H1 (cell line): ENCODE measurements at regions not wholly inside any gene's neighbourhood (a gene's known extent, or its start where the extent isn't known, plus 50 kb on each side); places are given as distances from the start of the nearest gene placed in this dataset.
A peak's percentile ranks its signal among the peaks of the same experiment; 100 is the strongest.

Experiments
- CTCF ChIA-PET: fragments of 300-600 bp; sonication (Branson Sonifier 250); formaldehyde crosslinking; loops from one replicate; lab custom pipeline; 2021; ENCODE audit not compliant: partially characterized antibody; lab: Charles Lee
- POLR2A ChIA-PET: fragments of 300-600 bp; sonication (Branson Sonifier 250); formaldehyde crosslinking; loops from one replicate; lab custom pipeline; 2021; ENCODE audit warnings: inconsistent platforms; ENCODE audit not compliant: partially characterized antibody; lab: Charles Lee
- DNase-seq, 2 experiments: peaks; one replicate each; pipeline versions ENCODE4 v3.0.0 to v3.0.0-alpha.2; 2010 to 2022; ENCODE audit warnings: low spot score in 2 of 2, low read depth in 1 of 2, mixed read lengths in 1 of 2
- FAIRE-seq: peaks from 2 replicates; lab custom pipeline; 2011; peaks lifted over from hg19 to GRCh38; lab: Jason Lieb, UNC
- H2AFZ ChIP-seq: 2 replicates; pipeline ENCODE4 v1.8.1; 2012; ENCODE audit warnings: low read length, inconsistent platforms
- H2AK5ac ChIP-seq: 2 replicates; pipeline ENCODE4 v1.6.1; 2013; ENCODE audit warnings: low read depth, low read length
- H2BK120ac ChIP-seq: replicated peaks from 2 replicates; pipeline ENCODE3; 2013; ENCODE audit warnings: low read depth, low read length, inconsistent platforms
- H2BK12ac ChIP-seq: 2 replicates; pipeline ENCODE4 v1.6.1; 2013; ENCODE audit warnings: low read depth, low read length
- H2BK15ac ChIP-seq: 2 replicates; pipeline ENCODE4 v1.6.1; 2013; ENCODE audit warnings: low read length
- H2BK20ac ChIP-seq: 2 replicates; pipeline ENCODE4 v1.6.1; 2013; ENCODE audit warnings: low read length
- H2BK5ac ChIP-seq: 2 replicates; pipeline ENCODE4 v1.6.1; 2013; ENCODE audit warnings: low read depth, low read length
- H3K14ac ChIP-seq: 2 replicates; pipeline ENCODE4 v1.6.1; 2013; ENCODE audit warnings: inconsistent platforms; ENCODE audit not compliant: insufficient read length
- H3K18ac ChIP-seq: 2 replicates; pipeline ENCODE4 v1.6.1; 2013; ENCODE audit warnings: low read length; ENCODE audit errors: extremely low read depth
- H3K23ac ChIP-seq: 2 replicates; pipeline ENCODE4 v1.6.1; 2013; ENCODE audit warnings: inconsistent platforms; ENCODE audit not compliant: insufficient read length
- H3K23me2 ChIP-seq: 2 replicates; pipeline ENCODE4 v1.6.1; 2013; ENCODE audit warnings: low read depth, low read length
- H3K27ac ChIP-seq: 2 replicates; pipeline ENCODE4 v1.6.1; 2011; ENCODE audit warnings: low read depth, low read length, inconsistent platforms
- H3K27me3 ChIP-seq, 4 experiments: replicated peaks in 1 of 4; 1 replicate in 1 of 4; 2 replicates in 3 of 4; pipeline versions ENCODE4 v1.6.1 to v1.8.1; 2011 to 2013; ENCODE audit warnings: low read length in 3 of 4, mild to moderate bottlenecking in 3 of 4, inconsistent platforms in 2 of 4, mixed read lengths in 2 of 4, moderate library complexity in 1 of 4; ENCODE audit not compliant: control insufficient read depth in 3 of 4, insufficient read depth in 3 of 4; ENCODE audit errors: extremely low read depth in 1 of 4
- H3K36me3 ChIP-seq, 4 experiments: 2 replicates each; pipeline versions ENCODE4 v1.6.1 to v1.8.1; 2011 to 2013; ENCODE audit warnings: mild to moderate bottlenecking in 4 of 4, low read length in 3 of 4, moderate library complexity in 2 of 4, control low read depth in 1 of 4, inconsistent platforms in 1 of 4; ENCODE audit not compliant: insufficient read depth in 4 of 4, control insufficient read depth in 2 of 4
- H3K4ac ChIP-seq: replicated peaks from 2 replicates; pipeline ENCODE3; 2013; ENCODE audit warnings: low read length, low read depth, mixed read lengths, inconsistent platforms; ENCODE audit not compliant: insufficient read length
- H3K4me1 ChIP-seq, 4 experiments: replicated peaks in 1 of 4; 1 replicate in 1 of 4; 2 replicates in 3 of 4; pipeline versions ENCODE4 v1.6.1 to v1.8.1; 2011 to 2013; ENCODE audit warnings: low read length in 3 of 4, inconsistent platforms in 2 of 4, mixed read lengths in 1 of 4; ENCODE audit not compliant: insufficient read depth in 4 of 4, control insufficient read depth in 3 of 4
- H3K4me2 ChIP-seq, 2 experiments: 2 replicates each; pipeline versions ENCODE4 v1.6.1 to v1.8.1; 2011 to 2013; ENCODE audit warnings: low read depth in 2 of 2, low read length in 2 of 2, control low read depth in 1 of 2, inconsistent platforms in 1 of 2, mild to moderate bottlenecking in 1 of 2; ENCODE audit not compliant: insufficient read depth in 1 of 2
- H3K4me3 ChIP-seq, 4 experiments: fragments of 200-600, 300-600 bp in 1 of 4; sonication (generic), shearing (Covaris generic), sonication (Bioruptor Twin) in 1 of 4; 2 replicates each; pipeline versions ENCODE4 v1.5.1 to v1.8.1; 2011 to 2016; ENCODE audit warnings: low read length in 4 of 4, low read depth in 3 of 4, control low read depth in 2 of 4, inconsistent platforms in 2 of 4, mild to moderate bottlenecking in 2 of 4, mixed read lengths in 1 of 4, moderate library complexity in 1 of 4; ENCODE audit not compliant: insufficient read depth in 2 of 4; ENCODE audit errors: extremely low read depth in 1 of 4
- H3K56ac ChIP-seq: replicated peaks from 2 replicates; pipeline ENCODE3; 2013; ENCODE audit warnings: low read depth, mild to moderate bottlenecking, mixed read lengths, low read length, inconsistent platforms; ENCODE audit not compliant: insufficient read length
- H3K79me1 ChIP-seq: 2 replicates; pipeline ENCODE4 v1.6.1; 2013; ENCODE audit warnings: low read depth, low read length, control low read depth
- H3K79me2 ChIP-seq, 2 experiments: 2 replicates each; pipeline versions ENCODE4 v1.6.1 to v1.8.1; 2012 to 2013; ENCODE audit warnings: low read length in 2 of 2, mild to moderate bottlenecking in 2 of 2, inconsistent platforms in 1 of 2; ENCODE audit not compliant: insufficient read depth in 2 of 2, control insufficient read depth in 1 of 2
- H3K9ac ChIP-seq, 4 experiments: replicated peaks in 1 of 4; 1 replicate in 1 of 4; 2 replicates in 3 of 4; pipeline versions ENCODE4 v1.6.1 to v1.8.1; 2011 to 2013; ENCODE audit warnings: low read depth in 3 of 4, low read length in 3 of 4, control low read depth in 2 of 4, mild to moderate bottlenecking in 2 of 4, moderate library complexity in 2 of 4, inconsistent platforms in 1 of 4; ENCODE audit errors: extremely low read depth in 1 of 4
- H3K9me3 ChIP-seq, 2 experiments: 2 replicates each; pipeline versions ENCODE4 v1.6.1 to v1.8.1; 2012 to 2013; ENCODE audit warnings: mild to moderate bottlenecking in 2 of 2, moderate library complexity in 2 of 2, control low read depth in 1 of 2, inconsistent platforms in 1 of 2, low read depth in 1 of 2, low read length in 1 of 2, mixed read lengths in 1 of 2; ENCODE audit not compliant: insufficient read depth in 2 of 2
- H4K20me1 ChIP-seq, 2 experiments: replicated peaks in 1 of 2; 2 replicates each; pipeline versions ENCODE3 to v1.8.1; 2011 to 2013; ENCODE audit warnings: inconsistent platforms in 2 of 2, low read length in 2 of 2, mild to moderate bottlenecking in 1 of 2; ENCODE audit not compliant: insufficient read depth in 2 of 2, control insufficient read depth in 1 of 2
- H4K5ac ChIP-seq: 2 replicates; pipeline ENCODE4 v1.6.1; 2013; ENCODE audit warnings: low read length, low read depth, mixed read lengths, inconsistent platforms; ENCODE audit not compliant: insufficient read length
- H4K8ac ChIP-seq: 2 replicates; pipeline ENCODE4 v1.8.0; 2013; ENCODE audit warnings: mild to moderate bottlenecking, moderate library complexity, low read length, inconsistent platforms; ENCODE audit not compliant: insufficient read depth; ENCODE audit errors: extremely low read depth
- H4K91ac ChIP-seq: replicated peaks from 2 replicates; pipeline ENCODE3; 2013; ENCODE audit warnings: low read length, mixed read lengths, inconsistent platforms; ENCODE audit not compliant: insufficient read length
- EZH2 ChIP-seq: fragments of 200-600 bp; sonication (generic); IDR thresholded peaks from 2 replicates; pipeline ENCODE4 v1.7.1; 2012; ENCODE audit warnings: low read depth, mild to moderate bottlenecking, moderate library complexity, low read length, inconsistent platforms; ENCODE audit not compliant: severe bottlenecking
- JUND ChIP-seq: IDR thresholded peaks from 2 replicates; pipeline ENCODE4 v1.6.1; 2011; ENCODE audit warnings: mild to moderate bottlenecking, improper control_type of control experiment, low read length
- WGBS, 2 experiments: shearing (Covaris generic) in 1 of 2; methylation state at CpG; one replicate each; pipeline versions ENCODE4 v1.1.6 to v1.1.7; 2013 to 2015; ENCODE audit warnings: low lambda C conversion rate in 2 of 2, mixed read lengths in 2 of 2, inconsistent platforms in 1 of 2, low coverage in 1 of 2, missing lambda C conversion rate in 1 of 2; ENCODE audit not compliant: insufficient replicate concordance in 2 of 2, insufficient coverage in 1 of 2, insufficient read length in 1 of 2; ENCODE audit errors: extremely low coverage in 1 of 2, missing lambda C conversion rate in 1 of 2; 5-methylcytosine and 5-hydroxymethylcytosine counted together

GRCh38 chr6:5854899-5855298 is 151.8 kb downstream of the NRN1 start:
- Histone ChIP-seq H3K9me3 (no peaks in the 10 kb centered on the region), H2BK120ac (no peak overlapping the region), H2AK5ac (no peak overlapping the region), H4K8ac (no peak overlapping the region), H2BK20ac (no peak overlapping the region), H3K36me3 (no peaks in the 10 kb centered on the region), H3K27ac (no peak overlapping the region), H3K14ac (no peak overlapping the region), H2BK5ac (no peak overlapping the region), H3K79me1 (no peaks in the 10 kb centered on the region), H2BK15ac (no peak overlapping the region), H4K91ac (no peak overlapping the region), H4K20me1 (peaks cover 0 to under 1% of the 10 kb centered on the region in 2 experiments), H3K4ac (no peak overlapping the region), H3K4me3 (no peak overlapping the region), H3K23ac (no peak overlapping the region), H4K5ac (no peak overlapping the region), H2BK12ac (no peak overlapping the region), H3K18ac (no peak overlapping the region), H3K4me2 (no peak overlapping the region), H3K23me2 (peaks cover 4% of the 10 kb centered on the region; the same call in 1 of the 2 replicates), H3K4me1 (peaks cover 0 to 12% (median 5%) of the 10 kb centered on the region in 4 experiments; a peak in 5 of 7 replicates), H3K56ac (no peak overlapping the region), H3K27me3 (peaks cover 8 to 34% (median 25%) of the 10 kb centered on the region in 4 experiments), H2AFZ (no peak overlapping the region), H3K79me2 (no peaks in the 10 kb centered on the region), H3K9ac (no peak overlapping the region)
- WGBS, 2 experiments = 79% methylated on average over 5 of the region's 5 CpGs; no CpG with 5 or more reads in 1 of the 2 experiments
- DNase-seq (no peak), FAIRE-seq (peak; percentile 55)
- ChIA-PET CTCF (interaction anchor here (0.6 to 1.4 kb wide), 5 partner anchors 13 to 399 kb away, joined by 3 to 5 read pairs (median 3); no protein-coding TSS in a partner anchor), POLR2A (no interaction called here)
- TF ChIP-seq EZH2 = no peak
- no peak for TF ChIP-seq JUND
